Activated T-helper 1 cell treated with anti-CD3 and anti-CD28 coated beads, Interleukin-12 subunit alpha, Interleukin-12 subunit beta, Interleukin-2, Interleukin-4 antibody, amounts not matched to agents 30 ng/mL and 10 ng/mL and 1 ng/mL, durations not matched to agents 14 hours and 24 hours and 36 hours (primary cell): ENCODE measurements at regions not wholly inside any gene's neighbourhood (a gene's known extent, or its start where the extent isn't known, plus 50 kb on each side); places are given as distances from the start of the nearest gene placed in this dataset.
"Not testable (repeated sequence)": the region's sequence is repeated elsewhere in the genome, so short reads cannot be mapped to it uniquely, and the experiment has no call there.

Experiments used
- DNase-seq: peaks from one replicate; pipeline ENCODE4 v3.0.0; 2021; ENCODE audit warnings: low spot score
- H3K27ac Mint-ChIP-seq: one replicate; pipeline ENCODE4 v1.8.0; 2021; ENCODE audit warnings: mild to moderate bottlenecking, mixed read lengths
- H3K27me3 Mint-ChIP-seq: one replicate; pipeline ENCODE4 v1.8.0; 2022; ENCODE audit warnings: mild to moderate bottlenecking, moderate library complexity, mixed read lengths; ENCODE audit not compliant: insufficient read depth
- H3K36me3 Mint-ChIP-seq: one replicate; pipeline ENCODE4 v1.8.0; 2021; ENCODE audit warnings: low read depth, mixed read lengths
- H3K4me1 Mint-ChIP-seq: one replicate; pipeline ENCODE4 v1.8.0; 2021; ENCODE audit warnings: low read depth, mixed read lengths
- H3K4me3 Mint-ChIP-seq: one replicate; pipeline ENCODE4 v1.8.0; 2021; ENCODE audit warnings: mild to moderate bottlenecking, moderate library complexity, mixed read lengths
- H3K9me3 Mint-ChIP-seq: one replicate; pipeline ENCODE4 v1.8.0; 2021; ENCODE audit warnings: mixed read lengths
- intact Hi-C: fragments of 100-400 bp; cut with micrococcal nuclease; formaldehyde crosslinking; loops from one replicate; pipeline ENCODE4 v1.15.1; 2024

DNA sequence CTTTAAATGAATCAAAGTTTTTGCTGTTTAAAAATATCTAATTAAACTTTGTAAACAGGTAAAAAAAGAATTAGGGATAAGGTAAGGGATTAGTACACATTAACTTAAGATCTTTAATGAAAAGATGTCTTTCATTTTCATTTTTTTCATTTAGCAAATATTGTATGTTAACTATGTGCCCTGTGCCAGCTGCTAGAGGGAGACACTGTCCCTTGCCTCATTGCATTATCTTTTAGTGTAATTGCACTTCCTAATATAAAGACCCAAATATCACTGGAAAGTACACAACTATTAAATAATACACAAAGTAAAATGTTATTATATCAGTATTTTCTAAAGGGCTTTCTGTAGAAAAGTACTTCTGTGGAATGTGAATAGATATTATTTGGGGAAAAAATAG is 102.7 kb downstream of the GPR37 start:
- Mint-ChIP-seq H3K9me3 (no peaks in the 10 kb centered on the region), H3K4me3 (no peak overlapping the region), H3K36me3 (no peaks in the 10 kb centered on the region), H3K27ac (no peak overlapping the region), H3K27me3 (no peaks in the 10 kb centered on the region), H3K4me1 (no peaks in the 10 kb centered on the region)
- DNase-seq, result no peak
- intact Hi-C loops, result no loop called here

DNA sequence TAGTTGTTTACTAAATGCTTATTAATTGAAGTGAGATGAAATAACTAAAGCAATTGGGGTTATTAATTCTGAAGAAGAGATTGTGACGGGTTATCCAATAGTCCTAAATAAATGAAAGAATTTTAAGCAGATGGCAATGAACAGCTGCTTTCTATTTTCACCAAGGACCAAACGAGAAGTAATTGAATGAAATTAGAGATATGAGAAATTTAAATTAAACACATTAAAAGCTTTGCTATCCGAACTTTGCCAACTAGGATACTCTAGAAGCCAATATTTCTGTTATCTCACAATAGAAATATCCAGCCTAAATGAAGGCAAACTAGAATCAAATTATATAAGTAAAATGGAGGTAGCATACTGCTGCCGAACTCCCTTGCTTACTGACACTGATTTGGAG is 103.2 kb downstream of the GPR37 start:
- Mint-ChIP-seq H3K27me3 (no peaks in the 10 kb centered on the region), H3K36me3 (no peaks in the 10 kb centered on the region)
- intact Hi-C loops, result no loop called here

DNA sequence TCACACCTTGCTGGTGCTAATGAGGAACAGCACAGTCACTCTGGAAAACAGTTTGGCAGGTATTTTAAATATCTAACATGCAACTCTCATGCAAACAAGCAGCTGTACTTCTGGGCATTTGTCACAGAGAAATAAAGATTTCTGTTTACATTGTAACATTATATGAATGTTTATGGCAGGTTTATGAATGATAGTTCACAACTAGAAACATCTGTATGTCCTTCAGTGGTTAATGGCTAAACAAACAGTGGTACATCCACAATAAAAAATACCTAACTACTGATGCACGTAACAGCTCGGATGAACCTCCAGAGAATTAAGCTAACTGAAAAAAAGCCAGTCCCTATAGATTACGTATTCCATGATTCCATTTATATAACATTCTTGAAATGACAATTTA is 109.6 kb downstream of the GPR37 start:
- H3K27ac Mint-ChIP-seq, result no peak overlapping the region
- DNase-seq, result no peak
- no peaks in the 10 kb centered on the region for H3K36me3 Mint-ChIP-seq
- H3K27me3 Mint-ChIP-seq, result no peaks in the 10 kb centered on the region
- H3K9me3 Mint-ChIP-seq, result no peaks in the 10 kb centered on the region
- intact Hi-C loops, result no loop called here
- no peaks in the 10 kb centered on the region for H3K4me1 Mint-ChIP-seq
- H3K4me3 Mint-ChIP-seq, result no peak overlapping the region

More for the DNA sequence above, 103.2 kb downstream of the GPR37 start:
- no peak overlapping the region for H3K27ac Mint-ChIP-seq
- no peaks in the 10 kb centered on the region for H3K9me3 Mint-ChIP-seq
- no peak overlapping the region for H3K4me3 Mint-ChIP-seq
- no peak for DNase-seq
- no peaks in the 10 kb centered on the region for H3K4me1 Mint-ChIP-seq

DNA sequence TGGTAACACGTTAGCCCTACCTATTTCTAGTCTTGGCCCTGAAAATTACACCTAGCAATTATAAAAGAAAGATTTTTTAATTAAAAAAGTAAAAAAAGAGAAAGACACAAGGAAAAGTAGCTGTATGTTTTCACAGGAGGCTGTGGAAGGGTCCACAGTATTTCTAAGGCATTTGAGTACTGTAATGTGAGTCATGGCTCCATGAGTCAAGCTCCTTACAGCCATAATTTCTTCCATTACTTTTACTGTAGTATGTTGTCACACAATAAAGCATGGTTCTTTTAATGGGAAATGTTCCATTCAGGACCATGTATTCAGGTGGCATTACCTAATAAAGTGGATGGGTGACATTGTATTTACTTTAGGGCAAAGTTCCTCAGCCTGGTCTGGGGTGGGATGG is 113.4 kb downstream of the GPR37 start:
- Mint-ChIP-seq H3K4me3 (no peak overlapping the region), H3K27me3 (no peaks in the 10 kb centered on the region), H3K4me1 (peaks cover 9% of the 10 kb centered on the region), H3K36me3 (no peaks in the 10 kb centered on the region), H3K9me3 (no peaks in the 10 kb centered on the region), H3K27ac (no peak overlapping the region)
- no peak for DNase-seq
- intact Hi-C loops, result no loop called here

GRCh38 chr7:124651136-124651535 is 114.5 kb downstream of the GPR37 start:
- H3K4me3 Mint-ChIP-seq, result no peak overlapping the region
- no peaks in the 10 kb centered on the region for H3K36me3 Mint-ChIP-seq
- intact Hi-C loops, result no loop called here
- H3K27me3 Mint-ChIP-seq, result no peaks in the 10 kb centered on the region
- H3K4me1 Mint-ChIP-seq, result peaks cover 9% of the 10 kb centered on the region
- H3K27ac Mint-ChIP-seq, result no peak overlapping the region
- DNase-seq, result no peak
- H3K9me3 Mint-ChIP-seq, result no peaks in the 10 kb centered on the region

DNA sequence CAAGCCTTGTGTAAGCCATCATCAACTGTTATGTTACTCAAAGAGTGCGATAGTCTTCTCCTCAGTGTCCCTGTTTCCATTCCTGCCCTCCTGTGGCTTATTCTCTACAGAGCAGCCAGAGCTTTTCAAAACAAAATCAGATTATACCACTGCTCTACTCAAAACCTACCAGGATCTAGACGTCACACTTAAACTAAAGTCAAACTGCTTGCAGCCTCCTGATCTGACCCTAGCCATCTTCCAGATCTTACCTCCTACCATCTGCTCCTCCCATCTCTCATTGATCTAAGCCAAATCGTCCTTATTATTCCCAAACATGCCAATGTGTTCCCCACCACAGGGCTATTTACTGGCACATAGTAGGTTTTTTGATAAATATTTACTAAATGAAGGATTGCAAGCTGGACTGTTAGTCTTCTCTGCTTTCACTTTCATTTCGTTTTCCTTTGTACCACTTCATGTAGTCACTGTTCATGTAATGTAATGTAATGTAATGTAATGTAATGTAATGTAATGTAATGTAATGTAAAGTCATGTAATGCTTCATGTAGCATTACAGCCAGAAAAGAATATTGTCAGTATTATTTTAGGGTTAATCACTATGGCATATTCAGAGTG is 116.1 kb downstream of the GPR37 start:
- no peak for DNase-seq
- Mint-ChIP-seq H3K36me3 (no peaks in the 10 kb centered on the region), H3K27ac (no peak overlapping the region), H3K4me1 (peaks cover 9% of the 10 kb centered on the region), H3K4me3 (peak overlapping the region; percentile 3), H3K9me3 (no peaks in the 10 kb centered on the region), H3K27me3 (no peaks in the 10 kb centered on the region)
- intact Hi-C loops, result no loop called here

DNA sequence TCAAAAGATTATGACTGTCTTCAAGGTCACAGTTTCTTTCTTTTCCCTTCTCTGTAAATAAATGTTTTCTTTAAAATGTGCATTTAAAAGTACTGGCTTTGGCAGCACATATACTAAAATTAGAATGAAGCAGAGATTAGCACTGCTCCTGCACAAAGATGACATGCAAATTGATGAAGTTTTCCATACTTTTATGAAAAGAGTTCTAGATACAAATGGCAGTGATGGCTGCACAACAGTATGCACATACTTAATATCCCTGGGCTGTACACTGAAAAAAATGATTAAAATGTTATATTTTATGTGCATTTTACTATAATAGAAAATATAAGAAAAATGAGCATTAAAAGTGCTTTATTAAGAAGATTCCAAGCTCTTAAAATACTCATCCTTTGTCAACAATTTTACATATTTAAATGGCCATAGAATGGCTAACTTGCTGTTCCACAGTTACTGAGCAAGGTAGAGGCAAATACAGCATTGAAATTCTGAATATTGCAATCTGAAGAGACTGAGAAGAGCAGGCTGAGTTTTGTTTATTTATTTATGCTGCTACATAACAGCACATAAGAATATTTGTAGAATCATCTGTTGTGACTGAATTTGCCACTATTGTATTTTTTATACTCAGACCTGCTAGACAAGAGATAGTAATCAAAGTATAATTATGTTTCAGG is 117.8 kb downstream of the GPR37 start:
- no peak overlapping the region for H3K4me3 Mint-ChIP-seq
- H3K27me3 Mint-ChIP-seq, result no peaks in the 10 kb centered on the region
- DNase-seq, result no peak
- H3K9me3 Mint-ChIP-seq, result no peaks in the 10 kb centered on the region
- no peak overlapping the region for H3K27ac Mint-ChIP-seq
- peaks cover 9% of the 10 kb centered on the region for H3K4me1 Mint-ChIP-seq
- no peaks in the 10 kb centered on the region for H3K36me3 Mint-ChIP-seq
- intact Hi-C loops, result no loop called here

GRCh38 chr7:124645704-124646103 is 119.9 kb downstream of the GPR37 start:
- H3K27ac Mint-ChIP-seq, result no peak overlapping the region
- H3K4me3 Mint-ChIP-seq, result no peak overlapping the region
- H3K27me3 Mint-ChIP-seq, result no peaks in the 10 kb centered on the region
- no peaks in the 10 kb centered on the region for H3K36me3 Mint-ChIP-seq
- DNase-seq, result no peak
- H3K9me3 Mint-ChIP-seq, result no peaks in the 10 kb centered on the region
- peaks cover 9% of the 10 kb centered on the region for H3K4me1 Mint-ChIP-seq
- intact Hi-C loops, result no loop called here

DNA sequence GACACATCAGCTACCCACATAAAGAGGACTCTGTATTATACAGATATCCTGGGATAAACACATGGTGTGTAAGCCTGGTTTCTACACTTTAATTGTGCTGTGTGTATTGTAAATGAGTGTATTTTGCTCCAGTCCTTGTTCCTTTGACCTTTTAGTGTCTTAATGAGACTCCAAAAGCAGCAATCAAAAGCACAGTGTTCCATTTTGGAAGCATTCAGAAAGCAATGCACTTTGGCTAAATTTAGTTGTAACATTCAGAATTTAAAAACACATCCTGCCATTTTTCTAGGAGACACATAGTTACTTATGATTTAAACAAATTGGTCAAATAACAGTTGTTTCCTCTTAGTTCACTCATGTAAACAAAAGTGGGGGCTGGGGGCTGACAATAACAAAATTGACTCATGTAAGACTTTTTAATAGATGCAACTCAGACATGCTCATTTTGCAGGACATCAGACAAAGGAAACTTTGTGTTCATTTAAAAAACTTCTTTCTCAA is 122.2 kb downstream of the GPR37 start:
- DNase-seq, result no peak
- intact Hi-C loops, result no loop called here
- Mint-ChIP-seq H3K4me1 (no peaks in the 10 kb centered on the region), H3K9me3 (no peaks in the 10 kb centered on the region), H3K36me3 (no peaks in the 10 kb centered on the region), H3K27ac (no peak overlapping the region), H3K4me3 (no peak overlapping the region), H3K27me3 (no peaks in the 10 kb centered on the region)

DNA sequence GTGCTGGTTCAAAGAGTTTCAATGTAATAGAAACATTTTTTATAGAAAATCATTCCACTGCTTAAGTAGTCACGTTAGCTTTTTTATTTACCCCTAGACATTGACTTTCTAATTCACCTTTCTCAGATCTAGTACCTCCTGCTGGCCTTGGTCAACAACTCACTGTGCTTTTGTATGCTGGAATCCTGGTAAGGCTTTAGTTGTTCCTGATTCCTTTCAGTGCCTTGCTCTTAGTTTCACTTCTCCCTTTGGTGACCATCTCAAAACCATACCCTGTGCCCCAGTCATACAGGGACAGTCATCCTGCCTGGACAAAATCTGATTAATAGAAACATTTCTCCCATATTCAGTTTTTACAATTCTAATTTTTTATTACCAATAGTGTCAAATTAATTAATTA is 130.2 kb downstream of the GPR37 start:
- DNase-seq, result no peak
- no peaks in the 10 kb centered on the region for H3K4me1 Mint-ChIP-seq
- no peaks in the 10 kb centered on the region for H3K27me3 Mint-ChIP-seq
- no peaks in the 10 kb centered on the region for H3K36me3 Mint-ChIP-seq
- H3K9me3 Mint-ChIP-seq, result no peaks in the 10 kb centered on the region
- H3K27ac Mint-ChIP-seq, result no peak overlapping the region
- no peak overlapping the region for H3K4me3 Mint-ChIP-seq
- intact Hi-C loops, result no loop called here

DNA sequence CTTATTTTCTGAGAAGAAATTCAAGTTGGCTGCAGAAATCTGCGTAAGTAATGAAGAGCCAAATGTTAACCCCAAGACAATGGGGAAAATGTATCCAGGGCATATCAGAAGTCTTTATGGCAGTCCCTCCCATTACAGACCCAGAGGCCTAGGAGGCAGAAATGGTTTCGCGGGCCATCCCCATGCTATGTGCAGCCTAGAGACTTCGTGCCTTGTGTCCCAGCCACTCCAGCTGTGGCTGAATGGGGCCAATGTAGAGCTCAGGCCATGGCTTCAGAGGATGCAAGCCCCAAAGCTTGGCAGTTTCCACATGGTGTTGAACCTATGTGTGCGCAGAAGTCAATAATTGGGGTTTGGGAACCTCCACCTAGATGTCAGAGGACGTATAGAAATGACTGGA is 131.9 kb downstream of the GPR37 start:
- H3K36me3 Mint-ChIP-seq, result no peaks in the 10 kb centered on the region
- DNase-seq, result no peak
- intact Hi-C loops, result no loop called here
- H3K27ac Mint-ChIP-seq, result no peak overlapping the region
- H3K27me3 Mint-ChIP-seq, result no peaks in the 10 kb centered on the region
- no peak overlapping the region for H3K4me3 Mint-ChIP-seq
- no peaks in the 10 kb centered on the region for H3K9me3 Mint-ChIP-seq
- H3K4me1 Mint-ChIP-seq, result no peaks in the 10 kb centered on the region

DNA sequence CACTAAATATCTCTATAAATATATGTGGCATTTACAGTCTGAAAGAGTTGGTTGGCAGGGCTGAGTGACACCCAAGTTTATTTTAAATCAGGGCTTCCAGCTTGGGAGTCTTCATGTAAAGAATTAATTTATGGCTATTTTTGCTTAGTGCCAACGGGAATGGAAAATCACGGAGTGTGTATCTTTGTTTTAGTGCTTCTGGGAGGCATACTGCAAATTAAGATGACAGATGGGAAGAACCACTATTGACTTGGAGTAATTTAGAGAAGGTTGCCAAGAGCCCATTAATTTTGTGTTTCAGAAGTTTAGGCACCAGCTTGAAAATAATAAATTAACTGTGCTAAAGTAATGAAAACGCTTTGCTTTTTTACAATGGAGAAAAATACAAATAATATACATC is 135.2 kb downstream of the GPR37 start:
- H3K36me3 Mint-ChIP-seq, result no peaks in the 10 kb centered on the region
- H3K4me3 Mint-ChIP-seq, result no peak overlapping the region
- intact Hi-C loops, result no loop called here
- no peaks in the 10 kb centered on the region for H3K9me3 Mint-ChIP-seq
- no peak overlapping the region for H3K27ac Mint-ChIP-seq
- no peak for DNase-seq
- no peaks in the 10 kb centered on the region for H3K27me3 Mint-ChIP-seq
- no peaks in the 10 kb centered on the region for H3K4me1 Mint-ChIP-seq

GRCh38 chr7:124618871-124619270 is 146.7 kb downstream of the GPR37 start:
- Mint-ChIP-seq H3K9me3 (no peaks in the 10 kb centered on the region), H3K4me1 (no peaks in the 10 kb centered on the region), H3K27ac (no peak overlapping the region), H3K27me3 (no peaks in the 10 kb centered on the region), H3K4me3 (no peak overlapping the region), H3K36me3 (no peaks in the 10 kb centered on the region)
- intact Hi-C loops, result no loop called here
- DNase-seq, result no peak

GRCh38 chr7:124618051-124618450 is 147.5 kb downstream of the GPR37 start:
- H3K4me3 Mint-ChIP-seq, H3K36me3 Mint-ChIP-seq, H3K4me1 Mint-ChIP-seq, H3K9me3 Mint-ChIP-seq, H3K27ac Mint-ChIP-seq, DNase-seq, H3K27me3 Mint-ChIP-seq, intact Hi-C loops: not testable (repeated sequence)
